GM12878 (cell line): ENCODE measurements at regions not wholly inside any gene's neighbourhood (a gene's known extent, or its start where the extent isn't known, plus 50 kb on each side); places are given as distances from the start of the nearest gene placed in this dataset.

Experiments used
- ATAC-seq: fragments of 200-7000 bp; cut with Tn5 transposase; 3 replicates; pipeline ENCODE4 v1.9.1; 2020; ENCODE audit warnings: mild to moderate bottlenecking, moderate library complexity
- BruUV-seq: library from RNA; stranded (reverse); fragments of 400-500 nt; replicated peaks from 2 replicates; lab custom pipeline; 2021; lab: Mats Ljungman, UMichigan
- CTCF ChIA-PET: fragments of 300-600 bp; sonication (Branson Sonifier 250); formaldehyde crosslinking; extraction: SDS; loops from one replicate; lab custom pipeline; 2021; ENCODE audit warnings: inconsistent platforms; lab: Yijun Ruan, JAX
- POLR2A ChIA-PET: fragments of 350-600 bp; formaldehyde crosslinking; extraction: SDS; loops from one replicate; lab custom pipeline; 2021; ENCODE audit warnings: inconsistent platforms; lab: Charles Lee
- RAD21 ChIA-PET: fragments of 300-600 bp; sonication (Branson Sonifier 250); formaldehyde crosslinking; loops from one replicate; lab custom pipeline; 2023; ENCODE audit warnings: antibody characterized with exemption; ENCODE audit not compliant: unreplicated experiment; lab: Charles Lee
- SMC1A ChIA-PET: fragments of 300-600 bp; sonication (Branson Sonifier 250); formaldehyde crosslinking; loops from one replicate; lab custom pipeline; 2023; ENCODE audit not compliant: unreplicated experiment, uncharacterized antibody; lab: Charles Lee
- DNase-seq: peaks from one replicate; pipeline ENCODE4 v3.0.0-alpha.2; 2011; ENCODE audit warnings: low read depth, low spot score
- FAIRE-seq: peaks from 3 replicates; lab custom pipeline; 2011; peaks lifted over from hg19 to GRCh38; lab: Jason Lieb, UNC
- H2AFZ ChIP-seq: 2 replicates; pipeline ENCODE4 v1.6.0; 2011; ENCODE audit warnings: low read depth, low read length, control low read depth; ENCODE audit not compliant: control insufficient read depth
- H3K27ac ChIP-seq: 2 replicates; pipeline ENCODE4 v1.5.1; 2011; ENCODE audit warnings: control low read depth; ENCODE audit not compliant: control insufficient read depth, insufficient read depth
- H3K27me3 ChIP-seq, 2 experiments: replicated peaks in 1 of 2; 2 replicates each; pipeline versions ENCODE4 v1.6.0 to v1.6.1; 2011; ENCODE audit warnings: low read length in 1 of 2; ENCODE audit not compliant: control insufficient read depth in 2 of 2, insufficient read depth in 2 of 2
- H3K36me3 ChIP-seq, 2 experiments: 2 replicates each; pipeline ENCODE4 v1.5.1; 2011; ENCODE audit warnings: low read length in 1 of 2; ENCODE audit not compliant: control insufficient read depth in 2 of 2, insufficient read depth in 2 of 2
- H3K4me1 ChIP-seq: 2 replicates; pipeline ENCODE4 v1.6.1; 2011; ENCODE audit warnings: mild to moderate bottlenecking, low read length, moderate library complexity, mixed read lengths; ENCODE audit not compliant: control insufficient read depth, insufficient read depth
- H3K4me2 ChIP-seq: 2 replicates; pipeline ENCODE4 v1.6.0; 2011; ENCODE audit warnings: control low read depth; ENCODE audit not compliant: control insufficient read depth, insufficient read depth
- H3K4me3 ChIP-seq: fragments of 200-600 bp; sonication (generic); 2 replicates; pipeline ENCODE4 v1.5.1; 2016
- H3K79me2 ChIP-seq: 2 replicates; pipeline ENCODE4 v1.6.0; 2011; ENCODE audit warnings: low read length; ENCODE audit not compliant: control insufficient read depth, insufficient read depth
- H3K9ac ChIP-seq: 2 replicates; pipeline ENCODE4 v1.8.0; 2011; ENCODE audit warnings: low read length, control low read depth, mixed read lengths; ENCODE audit not compliant: control insufficient read depth, insufficient read depth
- H3K9me3 ChIP-seq: replicated peaks from 3 replicates; pipeline ENCODE4 v1.5.1; 2011; ENCODE audit warnings: mild to moderate bottlenecking, low read length; ENCODE audit not compliant: control insufficient read depth, insufficient read depth
- H4K20me1 ChIP-seq: 2 replicates; pipeline ENCODE4 v1.6.0; 2011; ENCODE audit not compliant: control insufficient read depth, insufficient read depth
- BCL3 ChIP-seq: IDR thresholded peaks from 2 replicates; pipeline ENCODE4 v1.6.1; 2011; ENCODE audit warnings: borderline replicate concordance, low read depth, mild to moderate bottlenecking, moderate library complexity, low read length; ENCODE audit not compliant: insufficient read depth, poor library complexity, severe bottlenecking
- CHD1 ChIP-seq: IDR thresholded peaks from 2 replicates; pipeline ENCODE4 v1.6.1; 2012; ENCODE audit warnings: low read depth, low read length, improper control_type of control experiment
- CHD4 ChIP-seq: fragments of 200-600 bp; sonication (generic); IDR thresholded peaks from 2 replicates; pipeline ENCODE4 v1.6.1; 2016; ENCODE audit warnings: mild to moderate bottlenecking
- MEF2A ChIP-seq: IDR thresholded peaks from 2 replicates; pipeline ENCODE4 v1.6.1; 2011; ENCODE audit warnings: low read depth, mild to moderate bottlenecking, low read length, moderate library complexity; ENCODE audit not compliant: insufficient read depth
- POLR2A ChIP-seq: IDR thresholded peaks from 2 replicates; pipeline ENCODE4 v1.6.1; 2011; ENCODE audit warnings: low read depth, mild to moderate bottlenecking, low read length
- RAD51 ChIP-seq: fragments of 450-650 bp; IDR thresholded peaks from 2 replicates; pipeline ENCODE4 v1.6.1; 2016; ENCODE audit warnings: moderate library complexity, mild to moderate bottlenecking, inconsistent platforms
- ZNF622 ChIP-seq: fragments of 450-650 bp; IDR thresholded peaks from 2 replicates; pipeline ENCODE4 v1.6.1; 2017; ENCODE audit warnings: mild to moderate bottlenecking, inconsistent platforms
- WGBS: methylation state at CpG from one replicate; pipeline ENCODE4 v1.1.6; 2016; ENCODE audit warnings: low lambda C conversion rate; ENCODE audit not compliant: insufficient replicate concordance, insufficient coverage; ENCODE audit errors: missing lambda C conversion rate; 5-methylcytosine and 5-hydroxymethylcytosine counted together
- in situ Hi-C: fragments of 300-500 bp; cut with MboI; formaldehyde crosslinking; loops from 9 replicates; pipeline ENCODE4 v1.14.3; 2018; ENCODE audit warnings: mixed read lengths
- intact Hi-C: fragments of 100-400 bp; cut with micrococcal nuclease; formaldehyde crosslinking; loops from one replicate; pipeline ENCODE4 v1.14.2; 2022; ENCODE audit not compliant: unreplicated experiment
- TF ChIP-seq, protein P1 (sequence below): fragments of 450-650 bp; IDR thresholded peaks from 2 replicates; pipeline ENCODE4 v1.6.1; 2016; ENCODE audit warnings: mild to moderate bottlenecking

DNA sequence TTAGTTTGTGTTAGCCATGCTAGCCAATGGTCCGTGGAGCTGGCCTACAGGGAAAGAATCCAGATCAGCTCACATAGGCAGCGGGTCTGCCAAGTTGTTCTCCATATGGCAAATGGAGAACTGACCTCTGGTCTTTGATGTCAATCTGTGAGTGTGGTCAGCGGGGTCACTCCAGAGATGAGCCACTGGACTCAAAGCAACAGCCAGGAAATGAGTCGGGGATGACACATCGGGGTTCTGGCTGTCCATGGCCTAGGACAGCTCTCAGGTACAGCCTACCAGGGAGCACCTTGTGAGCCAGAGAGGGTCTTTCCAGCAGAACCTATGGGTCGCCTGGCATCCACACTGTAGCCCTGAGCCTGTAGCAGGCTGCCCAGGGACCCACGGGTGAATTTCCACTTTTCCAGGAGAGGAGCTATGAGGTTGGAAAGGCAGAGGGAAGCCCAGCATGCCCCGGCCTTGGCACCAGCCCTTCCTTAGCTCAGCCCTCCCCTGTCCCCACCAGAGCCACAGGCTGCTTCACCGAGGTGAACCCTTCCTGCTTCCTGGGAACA, 203.0 kb upstream of the TNRC6C start:
- in situ Hi-C loops: no loop called here
- H3K4me3 ChIP-seq: no peak overlapping the region
- no TSS peak for BruUV-seq
- ATAC-seq (no peak), FAIRE-seq (no peak), DNase-seq (no peak)
- no peaks in the 10 kb centered on the region for H3K4me1 ChIP-seq
- no peak for TF ChIP-seq POLR2A
- ChIA-PET POLR2A (no interaction called here), SMC1A (no interaction called here), CTCF (no interaction called here), RAD21 (interaction anchor here (0.6 kb wide), 1 partner anchor 532 kb away, joined by 3 read pairs; no protein-coding TSS in a partner anchor)
- H3K27ac ChIP-seq: no peak overlapping the region
- no peak overlapping the region for H2AFZ ChIP-seq
- 13% methylated on average over 9 of the region's 9 CpGs for WGBS
- H3K9me3 ChIP-seq: no peaks in the 10 kb centered on the region; the same call in 2 of the 3 replicates
- peaks cover 0 to 1% of the 10 kb centered on the region in 2 experiments; a peak in 3 of 4 replicates for H3K27me3 ChIP-seq
- no peak overlapping the region for H3K9ac ChIP-seq
- intact Hi-C loops: no loop called here
- no peaks in the 10 kb centered on the region for H3K36me3 ChIP-seq
- H3K4me2 ChIP-seq: no peak overlapping the region
- no peaks in the 10 kb centered on the region for H4K20me1 ChIP-seq
- H3K79me2 ChIP-seq: no peaks in the 10 kb centered on the region

DNA sequence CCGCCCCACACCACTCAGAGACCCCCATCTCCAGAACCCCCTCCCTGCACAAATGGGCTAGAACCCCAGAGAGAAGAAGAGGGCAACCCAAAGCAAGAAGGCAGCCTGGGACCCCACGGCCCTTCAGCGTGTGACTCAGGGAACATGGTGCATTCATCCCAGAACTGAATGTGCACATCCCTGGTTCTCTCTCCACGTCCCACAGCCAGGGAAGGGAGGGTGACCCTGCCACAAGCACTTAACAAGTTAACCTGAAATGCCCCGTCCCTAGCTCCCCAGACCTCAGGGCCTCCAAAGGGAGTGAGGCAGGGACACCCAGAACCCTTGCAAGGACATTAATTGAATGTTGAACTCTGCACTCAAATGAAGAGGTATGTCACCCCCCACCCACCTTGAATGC, 202.5 kb upstream of the TNRC6C start:
- Histone ChIP-seq H3K27ac (no peak overlapping the region), H3K4me1 (no peaks in the 10 kb centered on the region), H4K20me1 (no peaks in the 10 kb centered on the region), H3K9me3 (no peaks in the 10 kb centered on the region; the same call in 2 of the 3 replicates), H2AFZ (no peak overlapping the region), H3K9ac (no peak overlapping the region), H3K27me3 (peaks cover 0 to 1% of the 10 kb centered on the region in 2 experiments; a peak in 3 of 4 replicates), H3K79me2 (no peaks in the 10 kb centered on the region), H3K36me3 (no peaks in the 10 kb centered on the region), H3K4me2 (no peak overlapping the region), H3K4me3 (no peak overlapping the region)
- CTCF ChIA-PET: no interaction called here
- RAD21 ChIA-PET: interaction anchor here (0.6 kb wide), 1 partner anchor 532 kb away, joined by 3 read pairs; no protein-coding TSS in a partner anchor
- intact Hi-C loops: no loop called here
- SMC1A ChIA-PET: no interaction called here
- TF ChIP-seq, protein P1, sequence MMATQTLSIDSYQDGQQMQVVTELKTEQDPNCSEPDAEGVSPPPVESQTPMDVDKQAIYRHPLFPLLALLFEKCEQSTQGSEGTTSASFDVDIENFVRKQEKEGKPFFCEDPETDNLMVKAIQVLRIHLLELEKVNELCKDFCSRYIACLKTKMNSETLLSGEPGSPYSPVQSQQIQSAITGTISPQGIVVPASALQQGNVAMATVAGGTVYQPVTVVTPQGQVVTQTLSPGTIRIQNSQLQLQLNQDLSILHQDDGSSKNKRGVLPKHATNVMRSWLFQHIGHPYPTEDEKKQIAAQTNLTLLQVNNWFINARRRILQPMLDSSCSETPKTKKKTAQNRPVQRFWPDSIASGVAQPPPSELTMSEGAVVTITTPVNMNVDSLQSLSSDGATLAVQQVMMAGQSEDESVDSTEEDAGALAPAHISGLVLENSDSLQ: no peak
- TF ChIP-seq CHD1 (no peak), ZNF622 (no peak), BCL3 (no peak), CHD4 (no peak), RAD51 (no peak), MEF2A (no peak)
- POLR2A ChIA-PET: no interaction called here
- WGBS: 31% methylated on average over 5 of the region's 5 CpGs
- ATAC-seq (no peak), DNase-seq (no peak), FAIRE-seq (no peak)
- in situ Hi-C loops: no loop called here
- BruUV-seq: no TSS peak
